Limb (tissue), 2 donors: ENCODE measurements at regions not wholly inside any gene's neighbourhood (a gene's known extent, or its start where the extent isn't known, plus 50 kb on each side); places are given as distances from the start of the nearest gene placed in this dataset.

Source experiments
- DNase-seq, 2 donors: peaks; one replicate each; pipeline ENCODE4 v3.0.0-alpha.2; 2016; ENCODE audit errors: extremely low spot score in 2 of 2

GRCh38 chr2:102951249-102951648 is 189.4 kb downstream of the TMEM182 start:
- no peak for DNase-seq

DNA sequence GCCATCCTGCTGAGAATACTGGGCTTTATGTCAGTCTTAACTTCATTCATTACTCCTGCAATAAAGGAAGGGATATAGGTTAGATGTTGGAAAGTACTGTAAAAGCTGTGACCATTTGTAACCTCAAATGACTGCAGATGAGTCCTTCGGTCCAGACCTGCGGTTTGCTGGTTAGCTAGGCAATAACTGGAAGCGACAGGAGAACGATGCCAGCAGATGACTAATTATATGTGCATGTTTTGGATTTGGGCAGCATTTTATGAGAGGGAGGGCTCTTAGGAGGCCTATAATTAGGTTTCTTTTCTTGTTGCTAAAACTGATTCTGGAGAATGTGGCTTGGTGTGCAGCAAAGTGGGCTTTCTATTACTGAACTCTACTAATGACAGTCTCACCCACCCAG is 205.6 kb downstream of the TMEM182 start:
- no peak for DNase-seq

- no peak for DNase-seq
These were observed 206.5 kb downstream of the TMEM182 start for GRCh38 chr2:102968375-102968774.

DNA sequence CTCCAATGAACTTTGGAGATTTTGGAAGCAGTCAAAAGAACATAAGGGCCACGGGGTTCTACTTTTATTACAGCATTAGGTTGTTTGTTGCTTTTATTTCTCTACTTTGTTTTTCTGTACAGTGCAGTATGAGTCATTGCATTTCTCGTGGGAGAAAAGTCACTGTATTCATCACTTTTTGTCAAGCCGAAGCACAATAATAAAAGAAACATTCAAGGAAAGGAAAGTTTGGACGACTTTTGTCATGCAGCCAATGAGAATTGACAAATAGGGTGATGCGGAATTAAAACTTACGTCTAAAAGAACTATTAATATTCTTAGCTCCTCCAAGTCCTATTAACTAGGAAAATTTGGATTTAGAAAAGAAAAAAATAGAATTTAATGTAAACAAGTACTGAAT is 209.9 kb downstream of the TMEM182 start:
- DNase-seq: no peak

DNA sequence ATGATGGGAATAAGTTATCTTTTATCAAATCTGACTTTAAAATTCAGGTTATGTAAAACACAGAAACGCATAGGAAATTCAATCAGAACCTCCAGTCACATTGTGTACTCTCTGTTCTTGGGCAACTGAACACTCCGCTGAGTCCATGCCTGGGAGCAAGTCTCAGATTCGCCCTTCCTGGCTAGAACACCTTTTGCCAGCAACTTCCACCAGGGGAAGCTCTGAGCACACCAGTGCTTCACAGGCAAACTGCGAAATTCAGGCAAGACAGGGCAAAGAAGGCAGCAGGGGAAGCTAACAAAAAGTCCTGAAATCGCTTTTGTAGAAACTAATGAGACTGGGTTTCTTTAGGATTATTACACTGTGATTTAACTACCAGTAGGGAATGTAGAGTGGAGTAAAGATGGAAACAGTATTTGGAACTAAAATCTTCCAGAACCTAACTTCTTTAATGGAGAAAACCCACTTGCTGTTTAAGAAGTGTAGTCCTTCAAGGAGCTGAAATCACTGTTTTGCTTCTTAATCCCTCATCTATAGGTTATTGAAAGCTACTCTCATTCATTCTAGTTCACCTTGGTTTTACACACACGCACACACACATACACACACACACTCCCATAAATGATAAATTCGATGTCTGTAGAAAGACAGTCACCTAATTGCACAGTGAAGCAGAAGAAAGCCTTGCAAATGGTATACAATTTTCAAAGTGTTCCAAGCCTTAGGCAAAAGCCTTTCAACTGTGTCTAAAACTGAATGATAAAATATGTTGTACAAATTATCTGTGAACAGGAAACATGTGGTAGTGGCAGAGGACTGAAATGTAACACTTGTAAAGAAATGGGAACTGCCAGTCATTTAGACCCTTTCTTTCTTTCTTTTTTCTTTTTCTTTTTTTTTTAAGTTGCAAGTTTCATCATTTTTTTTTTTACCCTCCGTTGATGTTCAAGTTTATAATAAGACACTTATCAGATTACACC is 214.5 kb downstream of the TMEM182 start:
- peak; percentile 42 to 68 for DNase-seq

- no peak for DNase-seq
These were observed 215.7 kb downstream of the TMEM182 start for GRCh38 chr2:102977426-102978090.

GRCh38 chr2:102978091-102978490 is 216.3 kb downstream of the TMEM182 start:
- no peak for DNase-seq

- no peak for DNase-seq
These were observed 217.6 kb downstream of the TMEM182 start for GRCh38 chr2:102979429-102979828.

DNA sequence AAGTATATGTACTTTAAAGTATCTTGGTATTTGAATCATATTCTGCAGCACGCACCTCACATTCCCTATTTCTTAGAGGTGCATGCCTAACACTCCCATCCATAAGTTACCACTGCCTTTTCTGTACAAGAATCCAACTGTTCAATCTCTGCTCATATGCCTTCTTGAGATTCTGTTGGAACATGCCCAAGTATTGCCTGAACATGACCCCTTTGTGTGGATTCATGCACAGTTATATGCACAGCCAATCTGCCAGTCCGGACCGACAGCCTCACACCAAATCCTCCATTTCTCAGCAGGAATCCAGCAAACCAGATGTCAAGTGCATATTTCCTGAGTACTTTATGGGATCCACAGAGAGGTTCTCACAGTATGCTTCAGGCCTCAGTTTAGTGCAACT is 222.0 kb downstream of the TMEM182 start:
- no peak for DNase-seq

DNA sequence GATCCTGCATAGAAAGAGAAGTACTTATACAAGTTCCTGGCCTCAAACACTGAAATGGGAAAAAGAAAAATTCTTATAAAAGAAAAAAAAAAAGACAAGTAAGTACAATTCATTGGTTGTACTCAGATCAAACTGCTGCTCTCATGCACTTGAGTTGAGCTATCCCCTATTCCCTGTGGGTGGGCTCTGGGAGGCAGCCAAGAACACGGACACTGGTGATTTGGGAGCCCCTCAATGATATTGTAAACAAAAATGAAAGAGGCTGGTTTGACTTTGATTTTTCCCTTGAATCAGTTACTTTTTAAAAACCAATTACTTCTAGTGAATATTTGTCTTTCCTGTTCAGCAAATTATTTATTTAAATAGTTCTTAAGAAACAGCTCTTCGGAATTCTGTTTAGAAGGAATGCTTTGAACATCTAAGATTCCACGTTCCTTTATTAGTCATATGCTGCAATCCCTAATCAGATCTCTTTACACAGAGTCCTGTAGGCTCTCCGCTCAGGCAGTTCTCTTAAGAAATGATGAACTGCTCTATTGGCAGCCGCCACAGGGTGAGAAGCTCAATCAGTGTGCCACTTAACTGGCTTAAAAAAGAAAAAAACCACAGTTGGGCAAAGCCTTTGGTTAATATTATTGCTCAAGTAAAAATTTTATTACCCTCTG is 225.1 kb downstream of the TMEM182 start:
- DNase-seq: peak in 1 of 2 donors; percentile 43

GRCh38 chr2:102992607-102993006 is 230.8 kb downstream of the TMEM182 start:
- DNase-seq: no peak

GRCh38 chr2:102999958-103000357 is 238.1 kb downstream of the TMEM182 start:
- DNase-seq: no peak

DNA sequence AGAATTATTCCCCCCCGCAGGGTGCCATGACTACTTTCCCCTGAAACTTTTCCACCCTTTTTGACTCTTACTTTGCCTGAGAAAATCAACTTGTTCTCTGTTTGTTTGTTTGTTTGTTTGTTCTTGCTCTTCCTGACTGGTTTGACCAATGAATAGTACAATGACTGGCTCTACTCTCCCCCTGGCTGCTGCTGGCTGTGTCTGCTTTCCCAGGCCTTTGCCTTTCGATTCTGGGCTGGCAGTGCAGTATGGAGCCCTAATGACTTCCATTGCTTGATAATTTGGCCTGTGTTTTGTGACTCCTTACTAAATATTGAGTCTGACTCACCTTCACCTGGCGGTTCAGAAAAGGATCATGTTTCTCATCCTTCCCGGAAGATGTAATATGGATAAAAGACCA is 241.1 kb downstream of the TMEM182 start:
- DNase-seq: no peak

- no peak for DNase-seq
These were observed 242.0 kb downstream of the TMEM182 start for GRCh38 chr2:103003750-103004260.

DNA sequence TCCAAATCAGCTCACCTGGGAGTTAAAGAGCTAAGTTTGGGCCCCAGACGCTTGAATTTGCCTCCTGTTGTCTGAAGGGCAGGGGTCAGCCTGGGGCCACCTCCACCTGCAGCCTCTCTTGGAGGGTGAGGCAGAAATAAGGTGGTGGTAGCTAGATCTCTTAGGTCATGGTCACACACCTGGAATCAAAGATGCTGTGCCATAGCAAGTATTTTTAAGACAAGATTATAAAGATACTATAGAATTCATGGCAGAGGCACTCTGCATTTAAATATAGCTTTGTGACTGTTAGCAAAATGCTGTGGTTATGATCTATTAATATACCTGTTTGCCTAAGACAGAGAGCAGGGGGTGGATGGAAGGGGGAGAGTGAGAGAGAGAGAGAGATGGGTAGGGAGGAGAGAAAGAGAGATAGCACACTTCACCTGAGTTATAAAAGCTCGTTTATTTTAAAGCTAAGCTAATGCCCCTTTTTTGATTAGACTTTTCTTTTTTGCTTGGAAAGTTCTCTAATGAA is 242.7 kb downstream of the TMEM182 start:
- no peak for DNase-seq

GRCh38 chr2:103005393-103005792 is 243.6 kb downstream of the TMEM182 start:
- DNase-seq: no peak

DNA sequence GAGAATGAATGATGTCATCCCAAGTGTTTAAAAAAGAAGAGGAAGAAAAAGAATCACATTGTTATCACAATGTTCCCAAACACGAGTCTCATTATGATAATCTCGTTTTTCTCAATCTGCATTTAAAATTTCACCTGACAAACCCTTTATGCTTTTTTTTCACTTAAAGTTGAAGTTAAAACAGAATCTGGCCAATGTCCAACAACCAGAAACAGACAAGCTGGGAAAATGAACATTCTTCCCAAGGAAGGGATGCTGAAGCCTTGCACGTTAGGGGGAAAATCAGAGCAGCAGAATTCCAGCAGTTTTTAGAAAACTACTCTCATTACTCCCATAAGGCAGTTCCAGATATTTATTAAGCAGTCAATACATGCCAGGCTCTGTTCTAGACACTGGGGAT is 245.3 kb downstream of the TMEM182 start:
- DNase-seq: no peak

GRCh38 chr2:103008586-103008985 is 246.8 kb downstream of the TMEM182 start:
- DNase-seq: no peak

- no peak for DNase-seq
These were observed 248.0 kb downstream of the TMEM182 start for GRCh38 chr2:103009871-103010270.

GRCh38 chr2:103010306-103010705 is 248.5 kb downstream of the TMEM182 start:
- DNase-seq: no peak

GRCh38 chr2:103010751-103011150 is 248.9 kb downstream of the TMEM182 start:
- no peak for DNase-seq

GRCh38 chr2:103012590-103012989 is 250.8 kb downstream of the TMEM182 start:
- no peak for DNase-seq
